CD4-positive, alpha-beta T cell (primary cell): ENCODE measurements at regions not wholly inside any gene's neighbourhood (a gene's known extent, or its start where the extent isn't known, plus 50 kb on each side); places are given as distances from the start of the nearest gene placed in this dataset.

ENCODE experiments used
- ATAC-seq: fragments of 200-7000 bp; cut with Tn5 transposase; one replicate; pipeline ENCODE4 v1.10.0; 2022; ENCODE audit warnings: mild to moderate bottlenecking; ENCODE audit not compliant: poor library complexity
- CTCF ChIA-PET: fragments of 350-600 bp; sonication (Branson Sonifier 250); formaldehyde crosslinking; loops from one replicate; lab custom pipeline; 2021; ENCODE audit warnings: antibody characterized with exemption, inconsistent platforms; lab: Charles Lee
- POLR2A ChIA-PET: fragments of 350-600 bp; sonication (Branson Sonifier 250); formaldehyde crosslinking; loops from one replicate; lab custom pipeline; 2021; ENCODE audit warnings: antibody characterized with exemption, inconsistent platforms; lab: Charles Lee
- DNase-seq, 14 experiments: peaks; one replicate each; pipeline ENCODE4 v3.0.0-alpha.2; 2013 to 2020; ENCODE audit warnings: mixed read lengths in 2 of 14
- H3K27ac ChIP-seq, 2 donors: one replicate each; pipeline versions ENCODE4 v1.5.1 to v1.7.0; 2013; ENCODE audit warnings: low read length in 2 of 2, low read depth in 1 of 2, mild to moderate bottlenecking in 1 of 2
- H3K27me3 ChIP-seq, 2 experiments: 1 replicate in 1 of 2; 2 replicates in 1 of 2; pipeline versions ENCODE4 v1.6.1 to v1.7.0; 2013; ENCODE audit warnings: low read length in 2 of 2, control low read depth in 1 of 2, mild to moderate bottlenecking in 1 of 2, moderate library complexity in 1 of 2; ENCODE audit not compliant: insufficient read depth in 2 of 2, control insufficient read depth in 1 of 2
- H3K36me3 ChIP-seq: one replicate; pipeline ENCODE4 v1.6.1; 2013; ENCODE audit warnings: low read length, control low read depth; ENCODE audit not compliant: insufficient read depth
- H3K4me1 ChIP-seq: one replicate; pipeline ENCODE4 v1.6.1; 2013; ENCODE audit warnings: low read length, control low read depth; ENCODE audit not compliant: insufficient read depth
- H3K4me3 ChIP-seq: one replicate; pipeline ENCODE4 v1.5.1; 2013; ENCODE audit warnings: mild to moderate bottlenecking, low read length, moderate library complexity
- H3K9me3 ChIP-seq, 2 experiments: 1 replicate in 1 of 2; 2 replicates in 1 of 2; pipeline versions ENCODE4 v1.6.1 to v1.7.0; 2013; ENCODE audit warnings: low read length in 2 of 2, mild to moderate bottlenecking in 2 of 2, control low read depth in 1 of 2, moderate library complexity in 1 of 2; ENCODE audit not compliant: control insufficient read depth in 1 of 2, insufficient read depth in 1 of 2
- H3K27ac Mint-ChIP-seq: one replicate; pipeline ENCODE4 v1.8.0; 2020; ENCODE audit warnings: mixed read lengths
- H3K27me3 Mint-ChIP-seq: one replicate; pipeline ENCODE4 v1.8.0; 2021; ENCODE audit warnings: mixed read lengths
- H3K36me3 Mint-ChIP-seq: one replicate; pipeline ENCODE4 v1.8.0; 2021; ENCODE audit warnings: low read depth, mixed read lengths
- H3K4me1 Mint-ChIP-seq: one replicate; pipeline ENCODE4 v1.8.0; 2021; ENCODE audit warnings: low read depth, mixed read lengths
- H3K4me3 Mint-ChIP-seq: one replicate; pipeline ENCODE4 v1.8.0; 2020; ENCODE audit warnings: mild to moderate bottlenecking, mixed read lengths
- H3K9me3 Mint-ChIP-seq: one replicate; pipeline ENCODE4 v1.8.0; 2020; ENCODE audit warnings: mixed read lengths
- intact Hi-C, 2 experiments: fragments of 100-400 bp; cut with DNase I in 1 of 2; cut with micrococcal nuclease in 1 of 2; formaldehyde crosslinking; loops; one replicate each; pipeline versions ENCODE4 v1.15.1 to v1.9.0; 2023 to 2025; cut with DNase I, micrococcal nuclease
- TF ChIP-seq, protein P1 (sequence below): fragments of 200-600 bp; IDR thresholded peaks from one replicate; pipeline ENCODE4 v1.8.0; 2022; ENCODE audit warnings: antibody characterized with exemption, mild to moderate bottlenecking

DNA sequence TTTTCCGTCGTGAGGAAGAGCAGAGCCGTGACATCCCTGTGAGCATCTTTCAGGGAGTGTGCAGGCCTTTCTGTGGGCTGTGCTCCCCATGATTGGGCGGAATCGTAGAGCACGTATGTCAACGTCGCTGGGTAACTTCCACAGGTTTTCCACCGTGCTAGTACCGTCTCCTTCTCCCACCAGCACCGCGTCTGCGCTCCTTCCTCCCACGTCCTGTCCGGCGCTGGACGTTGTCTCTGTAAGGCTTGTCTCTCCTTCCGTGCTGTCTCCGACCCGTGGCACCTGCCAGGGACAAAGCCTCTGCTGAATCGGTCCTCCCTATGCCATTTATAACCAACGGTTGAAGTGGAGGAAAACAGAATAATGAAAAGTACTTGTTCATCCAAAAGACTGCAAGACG is 386.7 kb downstream of the BRD1 start:
- no peaks in the 10 kb centered on the region for H3K4me1 Mint-ChIP-seq
- H3K27ac ChIP-seq, result no peak overlapping the region
- POLR2A ChIA-PET, result no interaction called here
- ATAC-seq (no peak), DNase-seq (no peak)
- TF ChIP-seq, protein P1, sequence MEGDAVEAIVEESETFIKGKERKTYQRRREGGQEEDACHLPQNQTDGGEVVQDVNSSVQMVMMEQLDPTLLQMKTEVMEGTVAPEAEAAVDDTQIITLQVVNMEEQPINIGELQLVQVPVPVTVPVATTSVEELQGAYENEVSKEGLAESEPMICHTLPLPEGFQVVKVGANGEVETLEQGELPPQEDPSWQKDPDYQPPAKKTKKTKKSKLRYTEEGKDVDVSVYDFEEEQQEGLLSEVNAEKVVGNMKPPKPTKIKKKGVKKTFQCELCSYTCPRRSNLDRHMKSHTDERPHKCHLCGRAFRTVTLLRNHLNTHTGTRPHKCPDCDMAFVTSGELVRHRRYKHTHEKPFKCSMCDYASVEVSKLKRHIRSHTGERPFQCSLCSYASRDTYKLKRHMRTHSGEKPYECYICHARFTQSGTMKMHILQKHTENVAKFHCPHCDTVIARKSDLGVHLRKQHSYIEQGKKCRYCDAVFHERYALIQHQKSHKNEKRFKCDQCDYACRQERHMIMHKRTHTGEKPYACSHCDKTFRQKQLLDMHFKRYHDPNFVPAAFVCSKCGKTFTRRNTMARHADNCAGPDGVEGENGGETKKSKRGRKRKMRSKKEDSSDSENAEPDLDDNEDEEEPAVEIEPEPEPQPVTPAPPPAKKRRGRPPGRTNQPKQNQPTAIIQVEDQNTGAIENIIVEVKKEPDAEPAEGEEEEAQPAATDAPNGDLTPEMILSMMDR, result no peak
- no peaks in the 10 kb centered on the region for H3K27me3 ChIP-seq
- no peak overlapping the region for H3K4me3 ChIP-seq
- H3K27ac Mint-ChIP-seq, result no peak overlapping the region
- H3K36me3 Mint-ChIP-seq, result peaks cover 16% of the 10 kb centered on the region
- H3K4me3 Mint-ChIP-seq, result no peak overlapping the region
- no peaks in the 10 kb centered on the region for H3K36me3 ChIP-seq
- intact Hi-C loops, result no loop called here
- no peaks in the 10 kb centered on the region for H3K9me3 Mint-ChIP-seq
- CTCF ChIA-PET, result no interaction called here
- peaks cover 0 to 2% of the 10 kb centered on the region in 2 experiments for H3K9me3 ChIP-seq
- H3K4me1 ChIP-seq, result no peaks in the 10 kb centered on the region
- peaks cover 12% of the 10 kb centered on the region for H3K27me3 Mint-ChIP-seq

DNA sequence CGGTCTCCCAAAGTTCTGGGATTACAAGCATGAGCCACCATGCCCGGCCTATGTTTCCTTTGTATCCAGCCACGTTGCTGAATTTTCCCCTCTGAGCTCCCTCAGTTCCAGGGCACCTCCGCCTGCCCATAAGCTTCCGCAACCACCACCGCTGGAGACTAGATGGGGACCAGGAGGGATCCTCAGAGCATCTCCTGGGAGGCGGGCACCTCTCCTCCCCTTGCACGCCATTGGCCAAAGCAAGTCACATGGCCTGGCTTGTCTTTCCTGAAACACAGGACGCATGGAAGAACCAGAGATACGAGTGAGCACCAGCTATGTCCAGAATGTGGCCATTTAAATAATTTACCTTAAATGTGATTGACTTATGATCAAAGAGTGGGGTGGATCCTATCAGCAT is 388.3 kb downstream of the BRD1 start:
- DNase-seq (no peak), ATAC-seq (no peak)
- Histone ChIP-seq H3K36me3 (no peaks in the 10 kb centered on the region), H3K27me3 (peaks cover 0 to 2% of the 10 kb centered on the region in 2 experiments), H3K27ac (no peak overlapping the region), H3K9me3 (peaks cover 0 to 14% of the 10 kb centered on the region in 2 experiments), H3K4me1 (no peaks in the 10 kb centered on the region), H3K4me3 (no peak overlapping the region)
- Mint-ChIP-seq H3K9me3 (no peaks in the 10 kb centered on the region), H3K4me1 (no peaks in the 10 kb centered on the region), H3K36me3 (peaks cover 16% of the 10 kb centered on the region), H3K27me3 (peaks cover 3% of the 10 kb centered on the region), H3K27ac (no peak overlapping the region), H3K4me3 (no peak overlapping the region)
- POLR2A ChIA-PET, result no interaction called here
- TF ChIP-seq, protein P1, result no peak
- CTCF ChIA-PET, result no interaction called here
- intact Hi-C loops, result no loop called here

DNA sequence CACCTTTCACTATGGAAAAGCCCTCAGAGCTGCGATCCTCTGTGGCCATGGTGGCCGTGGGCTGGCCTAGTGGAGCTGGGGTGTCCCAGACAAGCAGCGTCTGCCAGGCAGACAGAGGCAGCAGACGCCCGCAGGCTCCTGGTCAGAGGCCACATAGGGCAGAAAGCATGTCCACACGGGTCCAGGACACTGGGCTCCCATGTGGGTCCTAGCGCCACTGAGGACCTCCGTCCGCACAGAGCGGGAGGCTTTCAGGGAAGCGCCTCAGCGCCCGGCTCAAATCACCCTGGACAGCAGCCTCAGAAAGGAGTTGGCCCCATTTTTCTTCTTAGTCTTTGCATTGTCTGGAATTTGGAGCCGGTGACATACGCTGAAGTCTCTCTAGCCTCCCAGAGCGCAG is 389.7 kb downstream of the BRD1 start:
- H3K27me3 Mint-ChIP-seq, result no peaks in the 10 kb centered on the region
- H3K4me3 Mint-ChIP-seq, result no peak overlapping the region
- TF ChIP-seq, protein P1, result no peak
- CTCF ChIA-PET, result no interaction called here
- POLR2A ChIA-PET, result no interaction called here
- no peaks in the 10 kb centered on the region for H3K9me3 Mint-ChIP-seq
- no peaks in the 10 kb centered on the region for H3K4me1 Mint-ChIP-seq
- H3K36me3 ChIP-seq, result no peaks in the 10 kb centered on the region
- H3K4me3 ChIP-seq, result no peak overlapping the region
- intact Hi-C loops, result no loop called here
- H3K27me3 ChIP-seq, result peaks cover 0 to 2% of the 10 kb centered on the region in 2 experiments
- H3K4me1 ChIP-seq, result no peaks in the 10 kb centered on the region
- H3K36me3 Mint-ChIP-seq, result peaks cover 16% of the 10 kb centered on the region
- no peak overlapping the region for H3K27ac Mint-ChIP-seq
- no peak overlapping the region for H3K27ac ChIP-seq
- peaks cover 0 to 24% of the 10 kb centered on the region in 2 experiments for H3K9me3 ChIP-seq
- DNase-seq (no peak), ATAC-seq (no peak)
